ENCODE measurements at regions not wholly inside any gene's neighbourhood (a gene's known extent, or its start where the extent isn't known, plus 50 kb on each side); places are given as distances from the start of the nearest gene placed in this dataset.

DNA sequence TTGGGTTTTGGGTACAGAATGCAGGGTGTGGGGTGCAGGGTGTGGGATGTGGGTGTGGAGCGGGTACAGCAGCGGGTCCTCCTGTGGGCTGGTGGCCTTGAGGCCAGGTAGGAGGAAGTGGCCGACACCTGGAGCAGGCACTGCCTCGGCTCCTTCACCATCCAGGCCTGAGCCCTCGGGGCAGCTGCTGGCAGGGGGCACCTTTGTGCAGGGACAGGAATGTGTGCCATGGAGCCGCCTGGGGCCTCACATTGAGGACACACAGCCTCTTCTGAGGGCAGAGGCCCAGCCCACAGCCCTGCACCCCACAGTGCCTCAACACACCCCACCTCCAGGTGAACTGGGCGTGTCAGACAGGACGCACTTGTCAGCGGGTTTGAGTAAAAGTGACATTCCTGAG is 984.0 kb downstream of the BRD1 start:
- TF ChIP-seq, protein P1, sequence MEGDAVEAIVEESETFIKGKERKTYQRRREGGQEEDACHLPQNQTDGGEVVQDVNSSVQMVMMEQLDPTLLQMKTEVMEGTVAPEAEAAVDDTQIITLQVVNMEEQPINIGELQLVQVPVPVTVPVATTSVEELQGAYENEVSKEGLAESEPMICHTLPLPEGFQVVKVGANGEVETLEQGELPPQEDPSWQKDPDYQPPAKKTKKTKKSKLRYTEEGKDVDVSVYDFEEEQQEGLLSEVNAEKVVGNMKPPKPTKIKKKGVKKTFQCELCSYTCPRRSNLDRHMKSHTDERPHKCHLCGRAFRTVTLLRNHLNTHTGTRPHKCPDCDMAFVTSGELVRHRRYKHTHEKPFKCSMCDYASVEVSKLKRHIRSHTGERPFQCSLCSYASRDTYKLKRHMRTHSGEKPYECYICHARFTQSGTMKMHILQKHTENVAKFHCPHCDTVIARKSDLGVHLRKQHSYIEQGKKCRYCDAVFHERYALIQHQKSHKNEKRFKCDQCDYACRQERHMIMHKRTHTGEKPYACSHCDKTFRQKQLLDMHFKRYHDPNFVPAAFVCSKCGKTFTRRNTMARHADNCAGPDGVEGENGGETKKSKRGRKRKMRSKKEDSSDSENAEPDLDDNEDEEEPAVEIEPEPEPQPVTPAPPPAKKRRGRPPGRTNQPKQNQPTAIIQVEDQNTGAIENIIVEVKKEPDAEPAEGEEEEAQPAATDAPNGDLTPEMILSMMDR (IDR thresholded peaks at IDR 0.05), result no peak
- TF ChIP-seq POLR2A (IDR thresholded peaks at IDR 0.05) (no peak), EP300 (IDR thresholded peaks at IDR 0.05) (no peak)
